B cell (primary cell): ENCODE measurements at regions not wholly inside any gene's neighbourhood (a gene's known extent, or its start where the extent isn't known, plus 50 kb on each side); places are given as distances from the start of the nearest gene placed in this dataset.

ENCODE experiments used
- ATAC-seq: fragments of 200-7000 bp; cut with Tn5 transposase; one replicate; pipeline ENCODE4 v1.10.0; 2021; ENCODE audit warnings: low read depth, mild to moderate bottlenecking, moderate number of reproducible peaks, moderate library complexity
- CTCF ChIA-PET: fragments of 350-600 bp; sonication (Branson Sonifier 250); formaldehyde crosslinking; loops from one replicate; lab custom pipeline; 2021; ENCODE audit warnings: antibody characterized with exemption, inconsistent platforms; lab: Charles Lee
- POLR2A ChIA-PET: fragments of 350-600 bp; sonication (Branson Sonifier 250); formaldehyde crosslinking; loops from one replicate; lab custom pipeline; 2021; ENCODE audit warnings: antibody characterized with exemption; lab: Charles Lee
- DNase-seq: peaks from one replicate; pipeline ENCODE4 v3.0.0; 2013
- H2AFZ ChIP-seq: 2 replicates; pipeline ENCODE4 v1.6.1; 2012; ENCODE audit warnings: mild to moderate bottlenecking, low read depth, low read length; ENCODE audit not compliant: insufficient read depth, poor library complexity, severe bottlenecking
- H3K27ac ChIP-seq, 2 donors: 1 replicate in 1 of 2; 2 replicates in 1 of 2; pipeline ENCODE4 v1.5.1; 2012 to 2013; ENCODE audit warnings: low read length in 2 of 2, mild to moderate bottlenecking in 2 of 2, moderate library complexity in 1 of 2
- H3K27me3 ChIP-seq, 4 experiments: fragments of 200-600 bp in 1 of 4; sonication (generic) in 1 of 4; replicated peaks in 1 of 4; 1 replicate in 2 of 4; 2 replicates in 2 of 4; pipeline versions ENCODE4 v1.6.1 to v1.7.0; 2013 to 2016; ENCODE audit warnings: low read length in 3 of 4, mild to moderate bottlenecking in 2 of 4, mixed read lengths in 1 of 4, moderate library complexity in 1 of 4; ENCODE audit not compliant: insufficient read depth in 4 of 4, control insufficient read depth in 3 of 4; ENCODE audit errors: control extremely low read depth in 1 of 4
- H3K36me3 ChIP-seq, 2 experiments: replicated peaks in 1 of 2; 1 replicate in 1 of 2; 2 replicates in 1 of 2; pipeline versions ENCODE4 v1.6.1 to v1.7.1; 2013; ENCODE audit warnings: low read length in 1 of 2; ENCODE audit not compliant: insufficient read depth in 2 of 2, control insufficient read depth in 1 of 2; ENCODE audit errors: control extremely low read depth in 1 of 2, extremely low read depth in 1 of 2
- H3K4me1 ChIP-seq, 2 donors: fragments of 200-600 bp in 1 of 2; sonication (generic) in 1 of 2; 1 replicate in 1 of 2; 2 replicates in 1 of 2; pipeline versions ENCODE4 v1.5.1 to v1.6.1; 2013 to 2017; ENCODE audit warnings: low read length in 2 of 2; ENCODE audit not compliant: control insufficient read depth in 2 of 2, insufficient read depth in 2 of 2
- H3K4me2 ChIP-seq: replicated peaks from 2 replicates; pipeline ENCODE3; 2012; ENCODE audit warnings: mild to moderate bottlenecking, low read depth, low read length; ENCODE audit not compliant: poor library complexity, severe bottlenecking
- H3K4me3 ChIP-seq, 5 experiments: fragments of 200-600 bp in 1 of 5; sonication (generic) in 1 of 5; 1 replicate in 3 of 5; 2 replicates in 2 of 5; pipeline versions ENCODE4 v1.5.1 to v1.7.0; 2011 to 2016; ENCODE audit warnings: low read length in 4 of 5, mild to moderate bottlenecking in 4 of 5, low read depth in 2 of 5, control low read depth in 1 of 5, moderate library complexity in 1 of 5; ENCODE audit not compliant: insufficient read depth in 1 of 5; ENCODE audit errors: control extremely low read depth in 1 of 5, extremely low read depth in 1 of 5
- H3K79me2 ChIP-seq: fragments of 200-600 bp; sonication (generic); one replicate; pipeline ENCODE4 v1.6.0; 2016; ENCODE audit warnings: low read length; ENCODE audit not compliant: control insufficient read depth, insufficient read depth
- H3K9ac ChIP-seq: fragments of 200-600 bp; sonication (generic); 2 replicates; pipeline ENCODE4 v1.6.1; 2017; ENCODE audit warnings: mild to moderate bottlenecking, low read length, moderate library complexity
- H3K9me3 ChIP-seq, 3 donors: one replicate each; pipeline versions ENCODE4 v1.6.1 to v1.7.1; 2013; ENCODE audit warnings: low read length in 2 of 3; ENCODE audit not compliant: control insufficient read depth in 2 of 3, insufficient read depth in 1 of 3; ENCODE audit errors: control extremely low read depth in 1 of 3
- H4K20me1 ChIP-seq: 2 replicates; pipeline ENCODE4 v1.6.0; 2012; ENCODE audit warnings: mild to moderate bottlenecking, low read length; ENCODE audit not compliant: insufficient read depth, control insufficient read depth, poor library complexity, severe bottlenecking
- H3K27ac Mint-ChIP-seq: one replicate; pipeline ENCODE4 v1.8.0; 2021; ENCODE audit warnings: mixed read lengths
- H3K27me3 Mint-ChIP-seq: one replicate; pipeline ENCODE4 v1.8.0; 2021; ENCODE audit warnings: mixed read lengths
- H3K4me1 Mint-ChIP-seq: one replicate; pipeline ENCODE4 v1.8.0; 2021; ENCODE audit warnings: mixed read lengths
- H3K4me3 Mint-ChIP-seq: one replicate; pipeline ENCODE4 v1.8.0; 2021; ENCODE audit warnings: mixed read lengths
- H3K9me3 Mint-ChIP-seq: one replicate; pipeline ENCODE4 v1.8.0; 2022; ENCODE audit warnings: mixed read lengths; ENCODE audit not compliant: insufficient read depth
- EZH2 ChIP-seq: IDR thresholded peaks from 2 replicates; pipeline ENCODE4 v1.6.1; 2012; ENCODE audit warnings: borderline replicate concordance, low read depth, mild to moderate bottlenecking, moderate library complexity, low read length; ENCODE audit not compliant: insufficient read depth, poor library complexity, severe bottlenecking
- WGBS: methylation state at CpG from one replicate; pipeline ENCODE4 v1.1.5; 2013; ENCODE audit warnings: missing lambda C conversion rate; ENCODE audit not compliant: insufficient coverage; 5-methylcytosine and 5-hydroxymethylcytosine counted together
- intact Hi-C: fragments of 100-400 bp; cut with micrococcal nuclease; formaldehyde crosslinking; loops from one replicate; pipeline ENCODE4 v1.10.0; 2022
- TF ChIP-seq, protein P1 (sequence below): fragments of 200-600 bp; IDR thresholded peaks from one replicate; pipeline ENCODE4 v1.8.0; 2022; ENCODE audit warnings: antibody characterized with exemption, mild to moderate bottlenecking

DNA sequence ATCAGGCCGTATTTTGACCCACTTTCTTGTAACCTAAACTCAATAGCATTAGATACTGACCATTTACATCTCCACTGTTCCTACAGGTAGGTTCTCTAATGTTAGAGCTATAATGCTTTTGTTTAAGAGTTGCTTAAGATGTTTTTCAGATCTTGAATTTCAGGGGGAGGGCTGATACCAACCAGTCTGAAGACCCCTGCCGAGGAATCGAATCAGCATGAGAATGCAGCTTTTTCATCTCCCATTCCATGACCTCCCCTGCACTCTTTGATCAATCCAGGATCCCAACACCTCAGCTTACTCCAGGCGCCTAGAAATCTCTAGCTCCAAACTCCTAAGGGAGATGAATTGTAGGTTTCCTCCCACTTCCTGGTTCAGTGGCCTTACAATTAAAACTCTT, 120.5 kb upstream of the MC4R start:
- TF ChIP-seq EZH2 = no peak
- TF ChIP-seq, protein P1, sequence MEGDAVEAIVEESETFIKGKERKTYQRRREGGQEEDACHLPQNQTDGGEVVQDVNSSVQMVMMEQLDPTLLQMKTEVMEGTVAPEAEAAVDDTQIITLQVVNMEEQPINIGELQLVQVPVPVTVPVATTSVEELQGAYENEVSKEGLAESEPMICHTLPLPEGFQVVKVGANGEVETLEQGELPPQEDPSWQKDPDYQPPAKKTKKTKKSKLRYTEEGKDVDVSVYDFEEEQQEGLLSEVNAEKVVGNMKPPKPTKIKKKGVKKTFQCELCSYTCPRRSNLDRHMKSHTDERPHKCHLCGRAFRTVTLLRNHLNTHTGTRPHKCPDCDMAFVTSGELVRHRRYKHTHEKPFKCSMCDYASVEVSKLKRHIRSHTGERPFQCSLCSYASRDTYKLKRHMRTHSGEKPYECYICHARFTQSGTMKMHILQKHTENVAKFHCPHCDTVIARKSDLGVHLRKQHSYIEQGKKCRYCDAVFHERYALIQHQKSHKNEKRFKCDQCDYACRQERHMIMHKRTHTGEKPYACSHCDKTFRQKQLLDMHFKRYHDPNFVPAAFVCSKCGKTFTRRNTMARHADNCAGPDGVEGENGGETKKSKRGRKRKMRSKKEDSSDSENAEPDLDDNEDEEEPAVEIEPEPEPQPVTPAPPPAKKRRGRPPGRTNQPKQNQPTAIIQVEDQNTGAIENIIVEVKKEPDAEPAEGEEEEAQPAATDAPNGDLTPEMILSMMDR = no peak
- no peaks in the 10 kb centered on the region for H3K27me3 ChIP-seq
- no peak overlapping the region for H3K4me2 ChIP-seq
- H3K27me3 Mint-ChIP-seq = no peaks in the 10 kb centered on the region
- H3K9me3 Mint-ChIP-seq = no peaks in the 10 kb centered on the region
- POLR2A ChIA-PET = no interaction called here
- intact Hi-C loops = no loop called here
- H3K9ac ChIP-seq = no peak overlapping the region
- ATAC-seq (no peak), DNase-seq (no peak)
- H3K4me3 ChIP-seq = no peak overlapping the region
- no peaks in the 10 kb centered on the region for H3K79me2 ChIP-seq
- H4K20me1 ChIP-seq = no peaks in the 10 kb centered on the region
- H3K36me3 ChIP-seq = no peaks in the 10 kb centered on the region
- CTCF ChIA-PET = no interaction called here
- H3K4me1 Mint-ChIP-seq = no peaks in the 10 kb centered on the region
- H3K27ac ChIP-seq = no peak overlapping the region
- no peak overlapping the region for H3K4me3 Mint-ChIP-seq
- no CpG with 5 or more reads among the region's 4 CpGs for WGBS
- no peaks in the 10 kb centered on the region for H3K4me1 ChIP-seq
- H3K9me3 ChIP-seq = no peaks in the 10 kb centered on the region
- no peak overlapping the region for H2AFZ ChIP-seq
- H3K27ac Mint-ChIP-seq = no peak overlapping the region

DNA sequence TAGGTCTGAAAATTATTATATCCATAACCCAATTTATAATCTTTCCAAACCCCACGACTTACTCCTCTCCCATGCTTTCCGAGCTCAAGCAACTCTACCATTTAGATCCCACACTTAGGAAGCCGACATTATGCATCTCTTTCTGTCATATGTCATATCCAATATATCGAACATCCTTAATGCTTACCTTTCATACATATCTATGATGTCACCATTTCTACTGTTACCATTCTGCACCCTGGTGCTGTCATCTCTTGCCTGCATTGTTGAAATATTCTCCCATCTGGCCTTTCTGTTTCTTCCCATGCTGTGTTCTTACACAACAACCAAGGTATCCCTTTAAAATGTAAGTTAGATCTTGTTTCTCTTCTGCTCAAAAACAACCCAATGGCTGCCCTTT, 127.1 kb upstream of the MC4R start:
- no peak overlapping the region for H3K27ac ChIP-seq
- WGBS = 98% methylated on average over 4 of the region's 4 CpGs
- CTCF ChIA-PET = no interaction called here

More for the DNA sequence above, 127.1 kb upstream of the MC4R start:
- Histone ChIP-seq H3K4me2 (no peak overlapping the region), H3K4me1 (no peaks in the 10 kb centered on the region), H3K27me3 (no peaks in the 10 kb centered on the region), H3K9ac (no peak overlapping the region), H2AFZ (no peak overlapping the region), H4K20me1 (no peaks in the 10 kb centered on the region), H3K36me3 (no peaks in the 10 kb centered on the region), H3K9me3 (no peaks in the 10 kb centered on the region), H3K4me3 (no peak overlapping the region), H3K79me2 (no peaks in the 10 kb centered on the region)
- POLR2A ChIA-PET = no interaction called here
- H3K4me1 Mint-ChIP-seq = no peaks in the 10 kb centered on the region
- no peaks in the 10 kb centered on the region for H3K9me3 Mint-ChIP-seq
- intact Hi-C loops = no loop called here
- DNase-seq (no peak), ATAC-seq (no peak)
- no peak overlapping the region for H3K27ac Mint-ChIP-seq
- no peaks in the 10 kb centered on the region for H3K27me3 Mint-ChIP-seq
- TF ChIP-seq EZH2 = no peak
- TF ChIP-seq, protein P1 = no peak
- H3K4me3 Mint-ChIP-seq = no peak overlapping the region
